ENCODE measurements at regions not wholly inside any gene's neighbourhood (a gene's known extent, or its start where the extent isn't known, plus 50 kb on each side); places are given as distances from the start of the nearest gene placed in this dataset.
"Not testable (repeated sequence)": the region's sequence is repeated elsewhere in the genome, so short reads cannot be mapped to it uniquely, and the experiment has no call there.

- peaks cover 58% of the 10 kb centered on the region for H3K9me3 Mint-ChIP-seq
- H3K27ac Mint-ChIP-seq = no peak overlapping the region
- H3K4me1 Mint-ChIP-seq (ENCODE audit: low read depth) = no peaks in the 10 kb centered on the region
- H3K4me3 Mint-ChIP-seq = no peak overlapping the region
- H3K36me3 Mint-ChIP-seq (ENCODE audit: low read depth) = peaks cover 20% of the 10 kb centered on the region
- DNase-seq = no peak
- no peak for TF ChIP-seq CTCF (IDR thresholded peaks at IDR 0.05)
- H3K27me3 Mint-ChIP-seq (ENCODE audit: insufficient read depth) = peaks cover 6% of the 10 kb centered on the region
Measured at GRCh38 chr22:49453771-49454170, 373.9 kb downstream of the BRD1 start.

GRCh38 chr22:49453019-49453418 lies 374.7 kb downstream of the BRD1 start:
- not testable (repeated sequence) for H3K27me3 Mint-ChIP-seq (ENCODE audit: insufficient read depth); H3K27ac Mint-ChIP-seq; H3K4me3 Mint-ChIP-seq; DNase-seq; H3K4me1 Mint-ChIP-seq (ENCODE audit: low read depth)
- peaks cover 15% of the 10 kb centered on the region for H3K36me3 Mint-ChIP-seq (ENCODE audit: low read depth)
- H3K9me3 Mint-ChIP-seq = peaks cover 55% of the 10 kb centered on the region

GRCh38 chr22:49452362-49452946 lies 375.2 kb downstream of the BRD1 start:
- Mint-ChIP-seq H3K4me1 (ENCODE audit: low read depth) (no peaks in the 10 kb centered on the region), H3K4me3 (no peak overlapping the region), H3K36me3 (ENCODE audit: low read depth) (peaks cover 14% of the 10 kb centered on the region), H3K9me3 (peaks cover 57% of the 10 kb centered on the region), H3K27me3 (ENCODE audit: insufficient read depth) (peaks cover 6% of the 10 kb centered on the region), H3K27ac (no peak overlapping the region)
- no peak for DNase-seq
- TF ChIP-seq CTCF (IDR thresholded peaks at IDR 0.05) = no peak

GRCh38 chr22:49451070-49451840 lies 376.4 kb downstream of the BRD1 start:
- Mint-ChIP-seq H3K36me3 (ENCODE audit: low read depth) (peaks cover 14% of the 10 kb centered on the region), H3K4me1 (ENCODE audit: low read depth) (no peaks in the 10 kb centered on the region), H3K27me3 (ENCODE audit: insufficient read depth) (peaks cover 2% of the 10 kb centered on the region; the same call in 1 of the 2 replicates), H3K27ac (no peak overlapping the region), H3K9me3 (peaks cover 54% of the 10 kb centered on the region), H3K4me3 (no peak overlapping the region)
- DNase-seq = no peak
- no peak for TF ChIP-seq CTCF (IDR thresholded peaks at IDR 0.05)

GRCh38 chr22:49450498-49450897 lies 377.2 kb downstream of the BRD1 start:
- H3K9me3 Mint-ChIP-seq = peaks cover 55% of the 10 kb centered on the region
- DNase-seq = no peak
- H3K36me3 Mint-ChIP-seq (ENCODE audit: low read depth) = peaks cover 14% of the 10 kb centered on the region
- no peak overlapping the region for H3K4me3 Mint-ChIP-seq
- H3K27ac Mint-ChIP-seq = no peak overlapping the region
- no peaks in the 10 kb centered on the region for H3K4me1 Mint-ChIP-seq (ENCODE audit: low read depth)
- H3K27me3 Mint-ChIP-seq (ENCODE audit: insufficient read depth) = peaks cover 2% of the 10 kb centered on the region; the same call in 1 of the 2 replicates
- no peak for TF ChIP-seq CTCF (IDR thresholded peaks at IDR 0.05)

- Mint-ChIP-seq H3K4me3 (no peak overlapping the region), H3K36me3 (ENCODE audit: low read depth) (peaks cover 14% of the 10 kb centered on the region), H3K9me3 (peaks cover 55% of the 10 kb centered on the region), H3K27me3 (ENCODE audit: insufficient read depth) (peaks cover 2% of the 10 kb centered on the region; the same call in 1 of the 2 replicates), H3K27ac (no peak overlapping the region), H3K4me1 (ENCODE audit: low read depth) (no peaks in the 10 kb centered on the region)
- no peak for TF ChIP-seq CTCF (IDR thresholded peaks at IDR 0.05)
- no peak for DNase-seq
Measured at GRCh38 chr22:49449811-49450446, 377.7 kb downstream of the BRD1 start.
